ENCODE measurements at regions not wholly inside any gene's neighbourhood (a gene's known extent, or its start where the extent isn't known, plus 50 kb on each side); places are given as distances from the start of the nearest gene placed in this dataset.

GRCh38 chr15:36330598-36330997 is 248.8 kb upstream of the CDIN1 start:
- Histone ChIP-seq H2AFZ (ENCODE audit: insufficient read depth, low read depth, low read length, poor library complexity, severe bottlenecking) (no peak overlapping the region), H4K20me1 (ENCODE audit: control insufficient read depth, insufficient read depth, low read length, poor library complexity, severe bottlenecking) (no peaks in the 10 kb centered on the region), H3K27me3 (replicated peaks in 1 of 4; ENCODE audit: control extremely low read depth in 1 of 4, control insufficient read depth in 3 of 4, insufficient read depth in 4 of 4, low read length in 3 of 4) (no peaks in the 10 kb centered on the region), H3K4me2 (replicated peaks; ENCODE audit: low read depth, low read length, poor library complexity, severe bottlenecking) (no peak overlapping the region), H3K9ac (ENCODE audit: low read length) (no peak overlapping the region), H3K9me3 (ENCODE audit: control extremely low read depth in 1 of 3, control insufficient read depth in 2 of 3, insufficient read depth in 1 of 3, low read length in 2 of 3) (peaks cover 0 to 9% (median 2%) of the 10 kb centered on the region in 3 donors), H3K79me2 (ENCODE audit: control insufficient read depth, insufficient read depth, low read length) (no peaks in the 10 kb centered on the region), H3K36me3 (replicated peaks in 1 of 2; ENCODE audit: control extremely low read depth in 1 of 2, control insufficient read depth in 1 of 2, extremely low read depth in 1 of 2, insufficient read depth in 2 of 2, low read length in 1 of 2) (no peaks in the 10 kb centered on the region), H3K4me1 (ENCODE audit: control insufficient read depth in 2 of 2, insufficient read depth in 2 of 2, low read length in 2 of 2) (no peaks in the 10 kb centered on the region), H3K27ac (ENCODE audit: low read length in 2 of 2) (no peak overlapping the region), H3K4me3 (ENCODE audit: control extremely low read depth in 1 of 5, extremely low read depth in 1 of 5, insufficient read depth in 1 of 5, low read depth in 2 of 5, low read length in 4 of 5) (no peak overlapping the region)
- WGBS (ENCODE audit: insufficient coverage): no CpG with 5 or more reads among the region's 3 CpGs
- intact Hi-C loops (cut with micrococcal nuclease): no loop called here
- ChIA-PET POLR2A (no interaction called here), CTCF (no interaction called here)
- H3K27ac Mint-ChIP-seq: no peak overlapping the region
- TF ChIP-seq, protein P1, sequence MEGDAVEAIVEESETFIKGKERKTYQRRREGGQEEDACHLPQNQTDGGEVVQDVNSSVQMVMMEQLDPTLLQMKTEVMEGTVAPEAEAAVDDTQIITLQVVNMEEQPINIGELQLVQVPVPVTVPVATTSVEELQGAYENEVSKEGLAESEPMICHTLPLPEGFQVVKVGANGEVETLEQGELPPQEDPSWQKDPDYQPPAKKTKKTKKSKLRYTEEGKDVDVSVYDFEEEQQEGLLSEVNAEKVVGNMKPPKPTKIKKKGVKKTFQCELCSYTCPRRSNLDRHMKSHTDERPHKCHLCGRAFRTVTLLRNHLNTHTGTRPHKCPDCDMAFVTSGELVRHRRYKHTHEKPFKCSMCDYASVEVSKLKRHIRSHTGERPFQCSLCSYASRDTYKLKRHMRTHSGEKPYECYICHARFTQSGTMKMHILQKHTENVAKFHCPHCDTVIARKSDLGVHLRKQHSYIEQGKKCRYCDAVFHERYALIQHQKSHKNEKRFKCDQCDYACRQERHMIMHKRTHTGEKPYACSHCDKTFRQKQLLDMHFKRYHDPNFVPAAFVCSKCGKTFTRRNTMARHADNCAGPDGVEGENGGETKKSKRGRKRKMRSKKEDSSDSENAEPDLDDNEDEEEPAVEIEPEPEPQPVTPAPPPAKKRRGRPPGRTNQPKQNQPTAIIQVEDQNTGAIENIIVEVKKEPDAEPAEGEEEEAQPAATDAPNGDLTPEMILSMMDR (IDR thresholded peaks at IDR 0.05): no peak
- no peak for TF ChIP-seq EZH2 (IDR thresholded peaks at IDR 0.05; ENCODE audit: borderline replicate concordance, insufficient read depth, low read depth, low read length, poor library complexity, severe bottlenecking)
- DNase-seq (no peak), ATAC-seq (ENCODE audit: low read depth) (no peak)
- no peaks in the 10 kb centered on the region for H3K4me1 Mint-ChIP-seq
- no peak overlapping the region for H3K4me3 Mint-ChIP-seq
- H3K9me3 Mint-ChIP-seq (ENCODE audit: insufficient read depth): peaks cover 3% of the 10 kb centered on the region
- H3K27me3 Mint-ChIP-seq: no peaks in the 10 kb centered on the region

- Histone ChIP-seq H3K4me1 (ENCODE audit: control insufficient read depth in 2 of 2, insufficient read depth in 2 of 2, low read length in 2 of 2) (no peaks in the 10 kb centered on the region), H3K9ac (ENCODE audit: low read length) (no peak overlapping the region), H3K9me3 (ENCODE audit: control extremely low read depth in 1 of 3, control insufficient read depth in 2 of 3, insufficient read depth in 1 of 3, low read length in 2 of 3) (peaks cover 0 to 9% (median 2%) of the 10 kb centered on the region in 3 donors), H3K79me2 (ENCODE audit: control insufficient read depth, insufficient read depth, low read length) (no peaks in the 10 kb centered on the region), H3K27me3 (replicated peaks in 1 of 4; ENCODE audit: control extremely low read depth in 1 of 4, control insufficient read depth in 3 of 4, insufficient read depth in 4 of 4, low read length in 3 of 4) (no peaks in the 10 kb centered on the region), H3K4me3 (ENCODE audit: control extremely low read depth in 1 of 5, extremely low read depth in 1 of 5, insufficient read depth in 1 of 5, low read depth in 2 of 5, low read length in 4 of 5) (no peak overlapping the region), H3K4me2 (replicated peaks; ENCODE audit: low read depth, low read length, poor library complexity, severe bottlenecking) (no peak overlapping the region), H4K20me1 (ENCODE audit: control insufficient read depth, insufficient read depth, low read length, poor library complexity, severe bottlenecking) (no peaks in the 10 kb centered on the region), H3K36me3 (replicated peaks in 1 of 2; ENCODE audit: control extremely low read depth in 1 of 2, control insufficient read depth in 1 of 2, extremely low read depth in 1 of 2, insufficient read depth in 2 of 2, low read length in 1 of 2) (no peaks in the 10 kb centered on the region), H3K27ac (ENCODE audit: low read length in 2 of 2) (no peak overlapping the region), H2AFZ (ENCODE audit: insufficient read depth, low read depth, low read length, poor library complexity, severe bottlenecking) (no peak overlapping the region)
- DNase-seq: no peak
- no peak overlapping the region for H3K4me3 Mint-ChIP-seq
- ChIA-PET POLR2A (no interaction called here), CTCF (no interaction called here)
- no peaks in the 10 kb centered on the region for H3K4me1 Mint-ChIP-seq
- TF ChIP-seq, protein P1 (IDR thresholded peaks at IDR 0.05): no peak
- no peak for TF ChIP-seq EZH2 (IDR thresholded peaks at IDR 0.05; ENCODE audit: borderline replicate concordance, insufficient read depth, low read depth, low read length, poor library complexity, severe bottlenecking)
- no peak for ATAC-seq (ENCODE audit: low read depth)
- intact Hi-C loops (cut with micrococcal nuclease): no loop called here
- peaks cover 3% of the 10 kb centered on the region for H3K9me3 Mint-ChIP-seq (ENCODE audit: insufficient read depth)
- 100% methylated on average over 1 of the region's 6 CpGs for WGBS (ENCODE audit: insufficient coverage)
- H3K27me3 Mint-ChIP-seq: no peaks in the 10 kb centered on the region
- no peak overlapping the region for H3K27ac Mint-ChIP-seq
These were observed 247.7 kb upstream of the CDIN1 start for GRCh38 chr15:36331531-36332275.
